ENCODE measurements at regions not wholly inside any gene's neighbourhood (a gene's known extent, or its start where the extent isn't known, plus 50 kb on each side); places are given as distances from the start of the nearest gene placed in this dataset.

- no peak for DNase-seq (ENCODE audit: low spot score)
Measured at GRCh38 chr15:97502038-97502437, 458.5 kb upstream of the ARRDC4 start.

- DNase-seq (ENCODE audit: low spot score), result no peak
Measured at GRCh38 chr15:97504031-97504792, 456.3 kb upstream of the ARRDC4 start.

- no peak for DNase-seq (ENCODE audit: low spot score)
Measured at GRCh38 chr15:97517737-97518136, 442.8 kb upstream of the ARRDC4 start.

- no peak for DNase-seq (ENCODE audit: low spot score)
Measured at GRCh38 chr15:97520689-97521088, 439.8 kb upstream of the ARRDC4 start.

GRCh38 chr15:97521381-97522285 lies 438.9 kb upstream of the ARRDC4 start:
- no peak for DNase-seq (ENCODE audit: low spot score)

- DNase-seq (ENCODE audit: low spot score), result no peak
Measured at GRCh38 chr15:97522347-97522746, 438.2 kb upstream of the ARRDC4 start.

GRCh38 chr15:97525809-97526208 lies 434.7 kb upstream of the ARRDC4 start:
- no peak for DNase-seq (ENCODE audit: low spot score)

GRCh38 chr15:97528238-97528637 lies 432.3 kb upstream of the ARRDC4 start:
- no peak for DNase-seq (ENCODE audit: low spot score)

- DNase-seq (ENCODE audit: low spot score), result no peak
Measured at GRCh38 chr15:97545799-97546198, 414.7 kb upstream of the ARRDC4 start.

GRCh38 chr15:97547381-97547780 lies 413.1 kb upstream of the ARRDC4 start:
- DNase-seq (ENCODE audit: low spot score), result no peak

GRCh38 chr15:97561529-97561928 lies 399.0 kb upstream of the ARRDC4 start:
- no peak for DNase-seq (ENCODE audit: low spot score)

- DNase-seq (ENCODE audit: low spot score), result no peak
Measured at GRCh38 chr15:97563516-97563915, 397.0 kb upstream of the ARRDC4 start.

GRCh38 chr15:97566961-97567360 lies 393.5 kb upstream of the ARRDC4 start:
- DNase-seq (ENCODE audit: low spot score), result no peak

- DNase-seq (ENCODE audit: low spot score), result no peak
Measured at GRCh38 chr15:97567411-97567810, 393.1 kb upstream of the ARRDC4 start.

- no peak for DNase-seq (ENCODE audit: low spot score)
Measured at GRCh38 chr15:97576929-97577645, 383.4 kb upstream of the ARRDC4 start.

GRCh38 chr15:97585408-97585807 lies 375.1 kb upstream of the ARRDC4 start:
- DNase-seq (ENCODE audit: low spot score), result no peak

- no peak for DNase-seq (ENCODE audit: low spot score)
Measured at GRCh38 chr15:97592778-97593177, 367.7 kb upstream of the ARRDC4 start.

- DNase-seq (ENCODE audit: low spot score), result no peak
Measured at GRCh38 chr15:97597801-97598200, 362.7 kb upstream of the ARRDC4 start.

GRCh38 chr15:97598353-97598798 lies 362.1 kb upstream of the ARRDC4 start:
- DNase-seq (ENCODE audit: low spot score), result no peak

- DNase-seq (ENCODE audit: low spot score), result no peak
Measured at GRCh38 chr15:97600190-97600589, 360.3 kb upstream of the ARRDC4 start.

- DNase-seq (ENCODE audit: low spot score), result no peak
Measured at GRCh38 chr15:97604677-97605076, 355.8 kb upstream of the ARRDC4 start.

GRCh38 chr15:97615114-97615513 lies 345.4 kb upstream of the ARRDC4 start:
- no peak for DNase-seq (ENCODE audit: low spot score)

All from cerebellar cortex (tissue), 1 donor.